Type B pancreatic cell (in vitro differentiated cells): ENCODE measurements at regions not wholly inside any gene's neighbourhood (a gene's known extent, or its start where the extent isn't known, plus 50 kb on each side); places are given as distances from the start of the nearest gene placed in this dataset.
A peak's percentile ranks its signal among the peaks of the same experiment; 100 is the strongest.
"Not testable (repeated sequence)": the region's sequence is repeated elsewhere in the genome, so short reads cannot be mapped to it uniquely, and the experiment has no call there.

Experiments
- DNase-seq: peaks from one replicate; pipeline ENCODE4 v3.0.0; 2021; ENCODE audit warnings: mixed read lengths; ENCODE audit not compliant: unreplicated experiment; ENCODE audit errors: extremely low spot score
- H3K27ac Mint-ChIP-seq: 2 replicates; pipeline ENCODE4 v1.8.0; 2021; ENCODE audit warnings: mild to moderate bottlenecking, mixed read lengths
- H3K27me3 Mint-ChIP-seq: 2 replicates; pipeline ENCODE4 v1.8.0; 2021; ENCODE audit warnings: mixed read lengths
- H3K36me3 Mint-ChIP-seq: 2 replicates; pipeline ENCODE4 v1.8.0; 2021; ENCODE audit warnings: mixed read lengths
- H3K4me1 Mint-ChIP-seq: one replicate; pipeline ENCODE4 v1.8.0; 2021; ENCODE audit warnings: mixed read lengths; ENCODE audit not compliant: unreplicated experiment
- H3K4me3 Mint-ChIP-seq: 2 replicates; pipeline ENCODE4 v1.8.0; 2021; ENCODE audit warnings: mild to moderate bottlenecking, mixed read lengths
- H3K9me3 Mint-ChIP-seq: 2 replicates; pipeline ENCODE4 v1.8.0; 2021; ENCODE audit warnings: mixed read lengths
- TF ChIP-seq, protein P1 (sequence below): fragments of 200-600 bp; sonication (generic); conservative IDR thresholded peaks from 2 replicates; pipeline ENCODE4 v1.5.0; 2021; ENCODE audit warnings: antibody characterized with exemption, mild to moderate bottlenecking

GRCh38 chr6:140504776-140505175 lies 1130.3 kb upstream of the CITED2 start:
- Mint-ChIP-seq H3K9me3 (peaks cover 4% of the 10 kb centered on the region), H3K27ac (no peak overlapping the region), H3K27me3 (no peaks in the 10 kb centered on the region), H3K4me1 (no peaks in the 10 kb centered on the region), H3K4me3 (no peak overlapping the region), H3K36me3 (no peaks in the 10 kb centered on the region)
- no peak for DNase-seq
- TF ChIP-seq, protein P1, sequence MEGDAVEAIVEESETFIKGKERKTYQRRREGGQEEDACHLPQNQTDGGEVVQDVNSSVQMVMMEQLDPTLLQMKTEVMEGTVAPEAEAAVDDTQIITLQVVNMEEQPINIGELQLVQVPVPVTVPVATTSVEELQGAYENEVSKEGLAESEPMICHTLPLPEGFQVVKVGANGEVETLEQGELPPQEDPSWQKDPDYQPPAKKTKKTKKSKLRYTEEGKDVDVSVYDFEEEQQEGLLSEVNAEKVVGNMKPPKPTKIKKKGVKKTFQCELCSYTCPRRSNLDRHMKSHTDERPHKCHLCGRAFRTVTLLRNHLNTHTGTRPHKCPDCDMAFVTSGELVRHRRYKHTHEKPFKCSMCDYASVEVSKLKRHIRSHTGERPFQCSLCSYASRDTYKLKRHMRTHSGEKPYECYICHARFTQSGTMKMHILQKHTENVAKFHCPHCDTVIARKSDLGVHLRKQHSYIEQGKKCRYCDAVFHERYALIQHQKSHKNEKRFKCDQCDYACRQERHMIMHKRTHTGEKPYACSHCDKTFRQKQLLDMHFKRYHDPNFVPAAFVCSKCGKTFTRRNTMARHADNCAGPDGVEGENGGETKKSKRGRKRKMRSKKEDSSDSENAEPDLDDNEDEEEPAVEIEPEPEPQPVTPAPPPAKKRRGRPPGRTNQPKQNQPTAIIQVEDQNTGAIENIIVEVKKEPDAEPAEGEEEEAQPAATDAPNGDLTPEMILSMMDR, result no peak

- H3K4me3 Mint-ChIP-seq, result no peak overlapping the region
- no peaks in the 10 kb centered on the region for H3K27me3 Mint-ChIP-seq
- H3K36me3 Mint-ChIP-seq, result no peaks in the 10 kb centered on the region
- no peaks in the 10 kb centered on the region for H3K4me1 Mint-ChIP-seq
- H3K27ac Mint-ChIP-seq, result no peak overlapping the region
- DNase-seq, result no peak
- TF ChIP-seq, protein P1, result no peak
- H3K9me3 Mint-ChIP-seq, result peaks cover 5% of the 10 kb centered on the region
These were observed 1126.4 kb upstream of the CITED2 start for GRCh38 chr6:140500849-140501248.

GRCh38 chr6:140499607-140500006 lies 1125.2 kb upstream of the CITED2 start:
- Mint-ChIP-seq H3K4me3 (no peak overlapping the region), H3K36me3 (no peaks in the 10 kb centered on the region), H3K9me3 (peaks cover 7% of the 10 kb centered on the region), H3K4me1 (peaks cover 2% of the 10 kb centered on the region), H3K27me3 (no peaks in the 10 kb centered on the region), H3K27ac (peak overlapping the region; percentile 66)
- TF ChIP-seq, protein P1, result no peak
- no peak for DNase-seq

- peaks cover 4% of the 10 kb centered on the region for H3K4me1 Mint-ChIP-seq
- H3K36me3 Mint-ChIP-seq, result no peaks in the 10 kb centered on the region
- peaks cover 10% of the 10 kb centered on the region for H3K9me3 Mint-ChIP-seq
- TF ChIP-seq, protein P1, result no peak
- no peak for DNase-seq
- no peaks in the 10 kb centered on the region for H3K27me3 Mint-ChIP-seq
- H3K27ac Mint-ChIP-seq, result no peak overlapping the region
- H3K4me3 Mint-ChIP-seq, result no peak overlapping the region
These were observed 1120.1 kb upstream of the CITED2 start for GRCh38 chr6:140494321-140495108.

GRCh38 chr6:140493470-140493869 lies 1119.0 kb upstream of the CITED2 start:
- H3K4me1 Mint-ChIP-seq, H3K27ac Mint-ChIP-seq, H3K36me3 Mint-ChIP-seq, H3K27me3 Mint-ChIP-seq, H3K4me3 Mint-ChIP-seq, DNase-seq: not testable (repeated sequence)
- H3K9me3 Mint-ChIP-seq, result peaks cover 10% of the 10 kb centered on the region

DNA sequence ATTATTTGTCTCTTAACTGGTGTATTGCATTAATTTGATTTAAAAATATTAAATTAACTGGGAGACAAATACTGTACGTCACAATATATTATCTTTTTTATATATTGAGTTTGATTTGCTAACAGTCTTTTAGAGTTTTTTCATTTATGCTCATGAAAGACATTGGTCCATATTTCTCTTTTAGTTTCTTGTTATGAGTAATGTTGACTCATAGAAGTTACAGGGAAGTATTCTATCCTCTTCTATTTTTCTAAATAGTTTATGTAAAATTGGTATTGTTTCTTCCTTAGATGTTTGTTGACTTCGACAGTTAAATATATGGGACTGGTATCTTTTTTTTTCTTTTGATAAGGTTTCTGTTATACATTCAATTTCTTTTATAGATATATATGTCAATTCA lies 1115.6 kb upstream of the CITED2 start:
- Mint-ChIP-seq H3K27ac (no peak overlapping the region), H3K4me3 (no peak overlapping the region), H3K27me3 (no peaks in the 10 kb centered on the region), H3K4me1 (peaks cover 8% of the 10 kb centered on the region), H3K9me3 (peaks cover 5% of the 10 kb centered on the region), H3K36me3 (no peaks in the 10 kb centered on the region)
- TF ChIP-seq, protein P1, result no peak
- DNase-seq, result no peak
